Activated CD8-positive, alpha-beta memory T cell treated with anti-CD3 and anti-CD28 coated beads for 1 hour (primary cell): ENCODE measurements at regions not wholly inside any gene's neighbourhood (a gene's known extent, or its start where the extent isn't known, plus 50 kb on each side); places are given as distances from the start of the nearest gene placed in this dataset.
"Not testable (repeated sequence)": the region's sequence is repeated elsewhere in the genome, so short reads cannot be mapped to it uniquely, and the experiment has no call there.

Experiments
- DNase-seq, 2 donors: peaks; one replicate each; pipeline ENCODE4 v3.0.0-alpha.2; 2020; ENCODE audit warnings: low read depth in 1 of 2; ENCODE audit errors: extremely low read depth in 1 of 2

- no peak for DNase-seq
Observed at GRCh38 chr2:125681976-125682805, 973.8 kb upstream of the GYPC start.

- no peak for DNase-seq
Observed at GRCh38 chr2:125684256-125684655, 971.7 kb upstream of the GYPC start.

- DNase-seq, result no peak
Observed at GRCh38 chr2:125684932-125685331, 971.0 kb upstream of the GYPC start.

- DNase-seq, result no peak
Observed at GRCh38 chr2:125696560-125696959, 959.4 kb upstream of the GYPC start.

GRCh38 chr2:125698280-125698679 is 957.7 kb upstream of the GYPC start:
- DNase-seq, result no peak

- no peak for DNase-seq
Observed at GRCh38 chr2:125701070-125701469, 954.9 kb upstream of the GYPC start.

- no peak for DNase-seq
Observed at GRCh38 chr2:125707611-125708010, 948.3 kb upstream of the GYPC start.

- DNase-seq, result no peak
Observed at GRCh38 chr2:125710561-125710960, 945.4 kb upstream of the GYPC start.

GRCh38 chr2:125711075-125711474 is 944.9 kb upstream of the GYPC start:
- no peak for DNase-seq

- no peak for DNase-seq
Observed at GRCh38 chr2:125713533-125713932, 942.4 kb upstream of the GYPC start.

GRCh38 chr2:125721072-125721721 is 934.8 kb upstream of the GYPC start:
- DNase-seq, result no peak

GRCh38 chr2:125730921-125731320 is 925.0 kb upstream of the GYPC start:
- DNase-seq, result no peak

GRCh38 chr2:125736306-125736705 is 919.7 kb upstream of the GYPC start:
- DNase-seq, result no peak

- DNase-seq, result no peak
Observed at GRCh38 chr2:125745514-125745913, 910.4 kb upstream of the GYPC start.

- DNase-seq, result no peak
Observed at GRCh38 chr2:125746321-125747164, 909.4 kb upstream of the GYPC start.

- DNase-seq, result no peak
Observed at GRCh38 chr2:125747165-125747425, 908.9 kb upstream of the GYPC start.

GRCh38 chr2:125756431-125756830 is 899.5 kb upstream of the GYPC start:
- no peak for DNase-seq

GRCh38 chr2:125796784-125797183 is 859.2 kb upstream of the GYPC start:
- no peak for DNase-seq

- DNase-seq, result no peak
Observed at GRCh38 chr2:125797192-125797591, 858.8 kb upstream of the GYPC start.

- DNase-seq, result no peak
Observed at GRCh38 chr2:125822746-125823145, 833.2 kb upstream of the GYPC start.

GRCh38 chr2:125825781-125826180 is 830.2 kb upstream of the GYPC start:
- not testable (repeated sequence) for DNase-seq

- DNase-seq, result no peak
Observed at GRCh38 chr2:125837128-125837527, 818.8 kb upstream of the GYPC start.
